MG63 (cell line): ENCODE measurements at regions not wholly inside any gene's neighbourhood (a gene's known extent, or its start where the extent isn't known, plus 50 kb on each side); places are given as distances from the start of the nearest gene placed in this dataset.
"Not testable (repeated sequence)": the region's sequence is repeated elsewhere in the genome, so short reads cannot be mapped to it uniquely, and the experiment has no call there.

Experiments used
- DNase-seq: peaks from one replicate; pipeline ENCODE4 v3.0.0-alpha.2; 2020
- H3K27me3 ChIP-seq: fragments of 250-450 bp; sonication (Bioruptor Pico); 2 replicates; pipeline ENCODE4 v1.5.1; 2020; ENCODE audit warnings: mild to moderate bottlenecking, moderate library complexity
- H3K36me3 ChIP-seq: fragments of 250-450 bp; sonication (Bioruptor Pico); 2 replicates; pipeline ENCODE4 v1.5.1; 2020; ENCODE audit warnings: mild to moderate bottlenecking, moderate library complexity
- H3K4me3 ChIP-seq: fragments of 250-450 bp; sonication (Bioruptor Pico); 2 replicates; pipeline ENCODE4 v1.5.1; 2020; ENCODE audit warnings: mild to moderate bottlenecking, moderate library complexity
- H3K9me3 ChIP-seq: fragments of 250-450 bp; sonication (Bioruptor Pico); 2 replicates; pipeline ENCODE4 v1.5.1; 2020; ENCODE audit warnings: mild to moderate bottlenecking, moderate library complexity

DNA sequence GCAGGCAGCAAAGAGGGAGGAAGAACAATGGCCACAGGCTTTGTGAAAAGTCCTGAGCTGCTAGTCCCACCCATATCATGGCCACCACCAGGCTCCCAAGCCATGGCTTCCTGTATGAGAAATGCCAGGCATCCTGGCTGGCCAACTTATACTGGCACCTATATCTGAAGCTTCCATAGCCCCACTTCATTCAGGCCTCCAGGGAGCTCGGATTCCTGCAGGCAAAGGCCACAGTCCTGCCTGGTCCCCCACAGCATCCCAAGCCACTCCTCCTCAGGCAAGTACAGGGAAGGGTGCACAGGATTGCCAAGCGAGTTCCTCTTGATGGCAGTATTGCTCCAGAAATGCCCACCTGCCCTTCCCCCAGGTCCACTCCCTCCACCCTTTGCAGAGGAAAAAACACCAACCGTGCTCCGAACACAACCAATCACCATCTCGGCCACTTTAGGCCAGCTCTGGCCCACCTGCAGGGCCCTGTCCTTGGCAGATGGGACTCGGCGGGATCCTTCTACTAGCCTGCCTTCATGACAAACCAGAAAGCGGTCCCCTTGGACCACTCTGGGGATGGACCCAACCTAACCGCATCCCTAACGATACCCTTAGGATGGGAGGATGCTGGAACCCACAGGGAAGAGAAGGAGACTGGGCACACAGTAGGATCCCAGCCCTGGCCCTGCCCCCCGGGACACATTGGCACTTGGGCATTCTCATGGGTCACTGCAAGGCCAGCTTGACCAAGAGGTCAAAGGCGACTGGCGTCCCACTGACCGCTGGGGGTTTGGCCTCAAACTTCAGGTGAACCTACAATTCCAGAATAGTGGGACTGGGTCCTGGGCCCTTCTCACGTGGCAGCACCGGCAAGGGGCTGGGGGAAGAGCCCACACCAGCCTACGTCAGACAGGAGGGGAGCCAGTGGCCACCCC is 220.4 kb upstream of the AGTR2 start:
- Histone ChIP-seq H3K27me3 (no peaks in the 10 kb centered on the region), H3K36me3 (no peaks in the 10 kb centered on the region), H3K9me3 (no peaks in the 10 kb centered on the region), H3K4me3 (no peak overlapping the region)
- no peak for DNase-seq

DNA sequence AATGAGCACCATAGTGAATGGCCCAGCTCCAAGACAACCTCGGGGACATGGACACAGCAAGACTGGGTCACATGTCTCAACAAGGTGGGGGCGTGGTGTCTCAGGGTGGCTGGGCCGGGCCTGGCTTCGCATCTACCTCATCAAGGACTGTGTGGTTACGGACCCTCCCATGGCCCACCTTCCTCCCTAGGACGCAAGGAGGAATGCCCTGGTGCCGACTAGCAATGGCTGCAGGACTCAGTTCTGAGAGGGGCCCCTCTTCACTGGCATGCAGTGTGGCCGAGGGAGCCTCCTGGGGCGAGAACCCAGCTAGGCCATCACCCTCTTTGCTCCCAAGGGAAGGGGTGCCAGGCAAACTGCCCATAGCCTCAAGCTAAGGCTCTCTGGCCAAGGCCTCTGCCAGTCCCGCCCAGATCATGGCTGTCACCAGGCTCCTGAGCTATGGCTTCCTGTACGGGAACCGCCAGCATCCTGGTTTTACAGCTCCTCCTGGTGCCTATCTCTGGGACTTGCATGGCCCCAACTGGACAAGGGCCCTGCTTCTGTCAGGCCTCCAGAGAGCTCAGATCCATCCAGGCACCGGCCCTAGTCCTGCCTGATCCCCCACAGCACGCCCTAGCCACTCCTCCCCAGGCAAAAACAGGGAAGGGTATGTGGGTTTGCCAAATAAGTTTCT is 218.0 kb upstream of the AGTR2 start:
- no peaks in the 10 kb centered on the region for H3K27me3 ChIP-seq
- no peak overlapping the region for H3K4me3 ChIP-seq
- no peak for DNase-seq
- H3K9me3 ChIP-seq, result no peaks in the 10 kb centered on the region
- H3K36me3 ChIP-seq, result no peaks in the 10 kb centered on the region

DNA sequence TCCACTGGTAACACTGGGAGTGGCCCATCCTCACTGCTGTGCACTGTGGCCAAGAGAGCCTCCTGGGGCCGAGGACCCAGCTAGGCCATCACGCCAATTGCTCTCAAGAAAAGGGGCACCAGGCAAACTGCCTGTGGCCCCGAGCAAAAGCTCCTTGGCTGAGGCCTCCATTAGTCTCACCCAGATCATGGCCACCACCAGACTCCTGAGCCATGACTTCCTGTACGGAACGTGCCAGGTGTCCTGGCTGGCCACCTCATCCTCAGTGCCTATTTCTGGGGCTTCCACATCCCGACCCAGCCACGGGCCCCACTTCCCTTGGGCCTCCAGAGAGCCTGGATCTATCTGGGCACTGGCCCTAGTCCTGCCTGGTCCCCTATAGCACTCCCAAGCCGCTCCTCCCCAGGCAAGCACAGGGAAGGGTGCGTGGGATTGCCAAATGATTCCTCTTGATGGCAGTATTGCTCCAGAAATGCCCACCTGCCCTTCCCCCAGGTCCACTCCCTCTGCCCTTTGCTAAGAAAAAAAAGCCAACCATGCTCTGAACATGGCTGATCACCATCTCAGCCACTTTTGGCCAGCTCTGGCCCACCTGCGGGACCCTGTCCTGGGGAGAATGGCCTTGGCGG is 212.6 kb upstream of the AGTR2 start:
- H3K9me3 ChIP-seq, result no peaks in the 10 kb centered on the region
- H3K4me3 ChIP-seq, result no peak overlapping the region
- DNase-seq, result no peak
- no peaks in the 10 kb centered on the region for H3K27me3 ChIP-seq
- no peaks in the 10 kb centered on the region for H3K36me3 ChIP-seq

DNA sequence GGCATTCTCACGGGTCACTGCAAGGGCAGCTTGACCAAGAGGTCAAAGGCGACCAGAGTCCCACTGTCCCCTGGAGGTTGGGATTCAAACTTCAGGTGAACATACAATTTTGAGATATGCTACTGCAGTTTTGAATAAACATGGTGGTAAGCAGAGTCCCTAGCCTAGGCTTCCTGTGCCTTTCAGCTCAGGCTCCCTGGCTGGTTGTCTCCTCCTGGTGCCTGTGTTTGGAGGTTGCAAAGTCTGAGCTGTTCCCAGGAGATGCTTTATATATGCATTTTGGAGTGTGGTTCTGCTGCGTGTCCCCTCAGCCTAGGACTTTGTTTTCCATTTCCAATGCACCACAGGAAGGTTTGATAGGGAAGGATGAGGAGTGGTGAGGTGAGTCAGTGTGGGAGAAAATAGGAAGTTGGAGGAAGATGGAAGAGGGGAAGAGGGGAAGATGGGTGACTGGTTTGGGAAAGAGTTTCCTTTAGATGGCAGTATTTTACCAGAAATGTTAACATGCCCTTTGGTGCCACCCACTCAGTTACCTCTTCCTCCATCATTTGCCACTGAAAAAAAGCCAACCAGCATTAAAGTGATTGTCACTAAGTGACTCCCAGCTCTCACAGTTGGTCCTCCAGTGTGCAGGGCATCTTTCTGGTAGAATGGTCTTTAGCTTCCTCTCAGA is 211.7 kb upstream of the AGTR2 start:
- no peaks in the 10 kb centered on the region for H3K9me3 ChIP-seq
- H3K4me3 ChIP-seq, result no peak overlapping the region
- no peaks in the 10 kb centered on the region for H3K27me3 ChIP-seq
- no peaks in the 10 kb centered on the region for H3K36me3 ChIP-seq
- DNase-seq, result no peak

DNA sequence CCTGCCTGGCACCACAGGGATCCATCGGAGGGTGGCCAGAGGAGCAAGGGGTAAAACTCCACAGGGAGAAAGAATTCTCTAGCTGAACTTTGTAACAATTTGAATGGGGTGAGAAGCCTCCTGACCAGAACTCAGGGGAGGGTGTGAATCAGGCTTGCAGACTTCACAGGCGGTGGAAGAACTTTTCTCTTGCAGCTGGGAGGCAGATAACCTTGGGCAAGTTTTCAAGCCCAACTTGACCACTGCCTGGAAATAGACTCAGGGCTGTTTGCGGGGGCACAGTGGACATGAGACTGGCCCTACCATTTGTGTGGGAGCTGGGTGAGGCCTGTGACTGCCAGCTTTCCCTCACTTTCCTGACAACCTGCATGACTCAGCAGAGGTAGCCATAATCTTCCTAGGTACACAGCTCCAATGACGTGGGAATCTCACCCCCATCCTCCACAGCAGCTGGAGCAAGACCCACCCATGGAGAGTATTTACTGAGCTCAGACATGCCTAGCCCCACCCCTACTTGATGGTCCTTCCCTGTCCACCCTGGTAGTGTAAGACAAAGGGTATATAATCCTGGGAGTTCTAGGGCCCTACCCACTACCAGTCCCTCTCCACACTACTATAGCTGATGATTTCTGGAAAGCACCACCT is 210.0 kb upstream of the AGTR2 start:
- Histone ChIP-seq H3K4me3 (no peak overlapping the region), H3K9me3 (no peaks in the 10 kb centered on the region), H3K36me3 (no peaks in the 10 kb centered on the region), H3K27me3 (no peaks in the 10 kb centered on the region)
- DNase-seq, result no peak

DNA sequence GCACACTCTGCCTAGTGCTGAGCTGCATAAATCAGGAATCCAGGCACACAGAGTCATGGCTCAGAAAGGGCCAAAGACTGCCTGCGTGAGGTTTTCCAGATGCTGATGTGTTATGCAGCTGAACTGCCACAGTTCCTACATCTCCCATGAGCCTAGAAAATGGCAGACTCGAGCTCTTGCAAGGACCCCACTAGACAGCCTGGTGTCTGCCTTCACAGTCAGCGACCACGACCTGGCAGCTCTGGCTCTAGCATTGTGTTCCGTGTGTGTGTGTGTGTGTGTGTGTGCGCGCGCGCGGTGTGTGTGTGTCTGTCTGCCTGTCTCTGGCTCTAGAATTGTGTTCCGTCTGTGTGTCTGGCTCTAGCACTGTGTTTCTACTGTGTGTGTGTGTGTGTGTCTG is 203.6 kb upstream of the AGTR2 start:
- H3K4me3 ChIP-seq, result no peak overlapping the region
- H3K27me3 ChIP-seq, result no peaks in the 10 kb centered on the region
- no peak for DNase-seq
- H3K9me3 ChIP-seq, result no peaks in the 10 kb centered on the region
- no peaks in the 10 kb centered on the region for H3K36me3 ChIP-seq

DNA sequence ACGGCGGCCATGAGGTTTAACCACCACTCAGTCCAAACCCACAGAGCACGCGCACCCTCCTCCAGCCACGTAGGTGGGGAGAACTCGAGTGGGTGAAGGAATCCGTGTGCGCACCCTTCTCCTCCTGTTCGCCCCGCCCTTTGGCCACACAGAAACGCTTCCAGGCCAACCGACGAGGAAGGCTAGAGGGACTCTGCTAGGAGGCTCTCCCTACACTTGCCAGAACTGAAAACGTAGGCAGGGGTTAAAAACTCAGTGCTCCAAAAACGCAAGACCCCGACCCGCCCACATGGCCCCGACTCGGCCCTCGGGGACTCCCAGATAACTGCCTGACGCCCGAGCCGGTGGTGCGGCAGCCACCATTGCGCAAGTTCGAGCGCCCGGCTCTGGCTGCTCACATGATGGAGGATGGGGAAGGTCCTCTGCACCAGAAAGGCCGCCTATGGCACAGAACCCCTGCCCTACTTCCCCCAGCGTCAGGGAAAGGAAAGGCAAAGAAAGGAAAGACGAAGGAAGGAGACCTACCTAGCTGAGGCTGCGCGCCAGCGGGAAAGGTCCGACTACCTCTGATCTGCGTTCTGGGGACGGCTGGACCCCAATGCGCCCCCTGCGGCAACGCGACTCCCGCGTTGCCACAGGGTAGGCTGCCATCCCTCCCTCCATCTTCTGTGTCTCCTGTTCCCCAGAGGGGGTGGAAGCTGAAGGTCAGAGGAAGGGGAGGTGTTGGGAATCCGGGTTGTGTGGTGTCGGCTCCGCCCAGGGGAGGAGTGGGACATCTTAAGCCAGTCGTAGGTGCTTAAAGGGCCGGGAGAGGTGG is 201.9 kb upstream of the AGTR2 start:
- H3K27me3 ChIP-seq, result no peaks in the 10 kb centered on the region
- peak; percentile 46 for DNase-seq

DNA sequence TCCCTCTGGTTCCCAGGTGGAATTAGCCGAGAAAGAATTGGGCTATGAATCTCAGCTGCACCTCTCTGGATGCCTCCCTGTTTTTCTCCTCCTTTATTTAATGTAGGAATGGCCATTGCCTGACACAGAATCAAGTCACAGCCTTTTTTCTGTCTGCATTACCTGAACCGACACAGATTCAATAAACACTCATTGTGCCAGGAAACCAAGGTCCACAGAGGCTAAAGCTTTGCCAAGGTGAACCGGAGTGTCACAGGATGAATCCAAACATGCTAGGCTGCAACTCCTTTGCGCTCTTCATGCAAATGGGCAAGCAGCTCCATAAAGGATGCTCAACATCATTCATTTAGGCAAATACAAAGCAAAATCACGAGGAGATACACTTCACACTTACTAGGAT is 199.8 kb upstream of the AGTR2 start:
- H3K27me3 ChIP-seq, result no peaks in the 10 kb centered on the region
- H3K9me3 ChIP-seq, result no peaks in the 10 kb centered on the region
- no peak overlapping the region for H3K4me3 ChIP-seq
- H3K36me3 ChIP-seq, result no peaks in the 10 kb centered on the region
- no peak for DNase-seq

More for the DNA sequence above, 201.9 kb upstream of the AGTR2 start:
- Histone ChIP-seq H3K36me3 (no peaks in the 10 kb centered on the region), H3K9me3 (no peaks in the 10 kb centered on the region), H3K4me3 (peak overlapping the region; percentile 64)

DNA sequence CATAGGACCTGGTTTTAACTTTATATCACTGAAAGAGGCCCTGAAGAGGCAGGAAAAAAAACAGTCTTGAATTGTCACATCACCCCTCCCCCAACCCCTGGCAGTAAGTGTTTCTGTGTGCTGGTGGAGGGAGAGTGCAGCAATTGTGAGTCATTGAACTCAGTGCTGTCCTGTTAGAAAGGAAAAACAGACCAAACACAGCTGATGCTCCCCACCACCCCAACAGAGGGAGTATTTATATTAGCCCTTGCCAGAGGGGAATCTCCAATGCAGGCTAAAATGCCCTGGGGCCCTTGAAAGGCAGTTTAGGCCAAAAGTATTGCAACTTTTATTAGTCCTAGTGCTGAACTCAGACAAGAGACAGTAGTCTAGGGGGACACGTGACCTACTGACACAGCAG is 197.8 kb upstream of the AGTR2 start:
- H3K9me3 ChIP-seq, result no peaks in the 10 kb centered on the region
- no peaks in the 10 kb centered on the region for H3K36me3 ChIP-seq
- DNase-seq, result no peak
- no peak overlapping the region for H3K4me3 ChIP-seq
- H3K27me3 ChIP-seq, result no peaks in the 10 kb centered on the region

DNA sequence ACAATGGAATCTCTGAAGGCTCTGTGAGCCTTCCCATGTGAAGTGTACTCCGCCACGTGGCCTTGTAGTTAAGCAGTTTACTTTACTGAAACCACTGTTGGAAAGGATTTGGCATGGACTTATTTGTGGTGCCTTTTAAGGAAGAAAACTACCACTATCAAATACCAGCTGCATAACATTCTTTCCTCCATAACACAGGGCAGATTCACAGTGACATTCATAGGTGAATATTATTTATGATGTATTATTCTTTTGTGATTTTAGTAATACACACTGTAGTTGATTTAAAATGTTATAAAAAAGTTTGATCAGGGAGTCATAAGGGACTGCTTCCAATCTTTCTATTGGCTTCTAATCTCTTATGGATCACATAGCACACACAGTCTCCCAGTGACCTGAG is 192.5 kb upstream of the AGTR2 start:
- no peaks in the 10 kb centered on the region for H3K36me3 ChIP-seq
- no peaks in the 10 kb centered on the region for H3K9me3 ChIP-seq
- DNase-seq, result no peak
- H3K27me3 ChIP-seq, result no peaks in the 10 kb centered on the region
- H3K4me3 ChIP-seq, result no peak overlapping the region

DNA sequence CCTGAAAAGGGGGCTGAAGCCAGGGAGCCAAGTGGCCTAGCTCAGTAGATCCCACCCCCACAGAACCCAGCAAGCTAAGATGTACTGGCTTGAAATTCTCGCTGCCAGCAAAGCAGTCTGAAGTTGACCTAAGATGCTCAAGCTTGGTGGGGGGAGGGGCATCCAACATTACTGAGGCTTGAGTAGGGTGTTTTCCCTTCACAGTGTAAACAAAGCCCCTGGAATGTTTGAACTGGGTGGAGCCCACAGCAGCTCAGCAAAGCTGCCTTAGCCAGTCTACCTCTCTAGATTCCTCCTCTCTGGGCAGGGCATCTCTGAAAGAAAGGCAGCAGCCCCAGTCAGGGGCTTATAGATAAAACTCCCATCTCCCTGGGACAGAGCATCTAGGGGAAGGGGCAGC is 187.4 kb upstream of the AGTR2 start:
- H3K27me3 ChIP-seq, DNase-seq, H3K4me3 ChIP-seq, H3K9me3 ChIP-seq, H3K36me3 ChIP-seq: not testable (repeated sequence)

DNA sequence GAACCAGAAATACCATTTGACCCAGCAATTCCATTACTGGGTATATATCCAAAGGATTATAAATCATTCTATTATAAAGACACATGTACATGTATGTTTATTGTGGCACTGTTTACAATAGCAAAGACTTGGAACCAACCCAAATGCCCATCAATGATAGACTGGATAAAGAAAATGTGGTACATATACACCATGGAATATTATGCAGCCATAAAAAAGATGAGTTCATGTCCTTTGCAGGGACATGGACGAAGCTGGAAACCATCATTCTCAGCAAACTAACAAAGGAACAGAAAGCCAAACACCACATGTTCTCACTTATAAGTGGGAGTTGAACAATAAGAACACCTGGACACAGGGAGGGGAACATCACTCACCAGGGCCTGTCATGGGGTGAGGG is 183.1 kb upstream of the AGTR2 start:
- not testable (repeated sequence) for H3K27me3 ChIP-seq, H3K4me3 ChIP-seq, H3K36me3 ChIP-seq, H3K9me3 ChIP-seq, DNase-seq

DNA sequence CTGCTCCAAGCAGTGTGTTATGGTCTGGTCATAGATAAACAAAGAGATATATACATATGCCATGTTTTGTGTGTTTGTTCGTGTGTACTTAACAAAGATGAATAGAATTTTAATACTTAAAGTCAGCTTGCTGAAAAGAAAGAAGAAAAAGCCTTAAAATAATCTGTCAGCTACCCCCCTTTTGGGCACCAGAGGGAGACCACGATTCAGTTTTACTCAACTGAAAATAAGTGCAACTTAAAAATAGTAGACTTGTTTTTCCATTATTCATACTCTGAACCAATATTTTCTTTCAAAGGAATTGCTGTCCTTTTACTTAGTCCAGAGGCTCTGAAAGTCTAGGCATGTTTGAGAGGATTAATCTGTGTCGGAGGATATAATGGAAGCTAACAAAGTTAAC is 181.7 kb upstream of the AGTR2 start:
- H3K9me3 ChIP-seq, result no peaks in the 10 kb centered on the region
- no peaks in the 10 kb centered on the region for H3K27me3 ChIP-seq
- DNase-seq, result no peak
- H3K4me3 ChIP-seq, result no peak overlapping the region
- H3K36me3 ChIP-seq, result no peaks in the 10 kb centered on the region

DNA sequence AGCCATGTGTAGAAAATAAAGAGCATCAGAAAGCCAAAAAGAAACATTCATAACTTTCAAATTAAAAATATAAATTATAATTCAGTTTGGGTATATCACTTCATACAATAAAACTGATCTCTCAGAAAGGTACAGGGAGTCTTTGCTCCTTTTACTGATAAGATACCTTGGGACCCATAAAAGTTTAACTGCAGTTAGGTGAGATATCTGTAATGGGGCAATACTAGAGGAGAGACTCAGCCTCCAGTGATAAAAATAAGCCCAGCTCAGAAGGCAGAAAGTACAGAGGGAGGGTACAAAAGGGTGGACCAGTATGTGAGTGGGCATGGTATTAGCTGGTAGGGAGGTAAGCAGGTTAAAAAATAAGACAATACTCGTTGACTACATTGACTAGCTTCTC is 180.9 kb upstream of the AGTR2 start:
- Histone ChIP-seq H3K36me3 (no peaks in the 10 kb centered on the region), H3K27me3 (no peaks in the 10 kb centered on the region), H3K4me3 (no peak overlapping the region), H3K9me3 (no peaks in the 10 kb centered on the region)
- DNase-seq, result no peak

DNA sequence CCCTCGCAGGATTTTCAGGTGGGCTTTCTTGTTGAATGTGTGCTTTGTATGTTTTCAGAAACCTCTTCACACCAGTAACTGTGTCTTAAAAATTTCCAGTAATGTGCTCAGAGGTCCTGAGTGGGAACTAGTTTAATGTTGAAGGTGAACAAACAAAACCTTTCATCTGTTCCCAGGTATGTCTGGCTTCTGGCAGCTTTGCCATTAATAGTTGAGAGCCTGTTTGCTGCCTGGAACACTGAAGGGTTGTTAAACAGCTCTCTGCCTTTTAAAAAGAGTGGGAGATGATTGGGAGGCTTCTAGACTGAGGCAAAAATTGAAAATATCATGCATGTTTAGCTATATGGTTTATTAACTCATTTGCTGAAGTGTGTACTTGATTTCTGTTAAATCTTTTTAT is 161.2 kb upstream of the AGTR2 start:
- no peak for DNase-seq
- H3K27me3 ChIP-seq, result no peaks in the 10 kb centered on the region
- H3K9me3 ChIP-seq, result no peaks in the 10 kb centered on the region
- no peak overlapping the region for H3K4me3 ChIP-seq
- H3K36me3 ChIP-seq, result no peaks in the 10 kb centered on the region
